Stomach smooth muscle (tissue), 2 donors: ENCODE measurements at regions not wholly inside any gene's neighbourhood (a gene's known extent, or its start where the extent isn't known, plus 50 kb on each side); places are given as distances from the start of the nearest gene placed in this dataset.

Experiments
- H3K27ac ChIP-seq: one replicate; pipeline ENCODE4 v1.7.0; 2013; ENCODE audit warnings: mild to moderate bottlenecking, low read length, inconsistent platforms
- H3K27me3 ChIP-seq, 2 donors: one replicate each; pipeline ENCODE4 v1.7.0; 2013; ENCODE audit warnings: low read length in 2 of 2; ENCODE audit not compliant: insufficient read depth in 2 of 2, control insufficient read depth in 1 of 2
- H3K36me3 ChIP-seq, 2 donors: one replicate each; pipeline ENCODE4 v1.7.0; 2013; ENCODE audit warnings: low read length in 2 of 2; ENCODE audit not compliant: control insufficient read depth in 2 of 2, insufficient read depth in 2 of 2
- H3K4me1 ChIP-seq: one replicate; pipeline ENCODE4 v1.7.0; 2013; ENCODE audit warnings: low read length; ENCODE audit not compliant: control insufficient read depth, insufficient read depth
- H3K4me3 ChIP-seq, 2 donors: one replicate each; pipeline ENCODE4 v1.7.0; 2013; ENCODE audit warnings: low read length in 2 of 2
- H3K9ac ChIP-seq, 2 donors: one replicate each; pipeline ENCODE4 v1.7.0; 2013; ENCODE audit warnings: low read length in 2 of 2, mild to moderate bottlenecking in 1 of 2
- H3K9me3 ChIP-seq, 2 donors: one replicate each; pipeline ENCODE4 v1.7.0; 2013; ENCODE audit warnings: low read length in 2 of 2; ENCODE audit not compliant: control insufficient read depth in 2 of 2
- donor health status: healthy.
- donor health status: Pancreatic carcinoma.

- no peaks in the 10 kb centered on the region for H3K36me3 ChIP-seq
- no peak overlapping the region for H3K27ac ChIP-seq
- H3K9me3 ChIP-seq, result no peaks in the 10 kb centered on the region
- no peaks in the 10 kb centered on the region for H3K4me1 ChIP-seq
- H3K9ac ChIP-seq, result no peak overlapping the region
- no peak overlapping the region for H3K4me3 ChIP-seq
- no peaks in the 10 kb centered on the region for H3K27me3 ChIP-seq
Observed at GRCh38 chr2:146214394-146214929, 1630.4 kb upstream of the ACVR2A start.

DNA sequence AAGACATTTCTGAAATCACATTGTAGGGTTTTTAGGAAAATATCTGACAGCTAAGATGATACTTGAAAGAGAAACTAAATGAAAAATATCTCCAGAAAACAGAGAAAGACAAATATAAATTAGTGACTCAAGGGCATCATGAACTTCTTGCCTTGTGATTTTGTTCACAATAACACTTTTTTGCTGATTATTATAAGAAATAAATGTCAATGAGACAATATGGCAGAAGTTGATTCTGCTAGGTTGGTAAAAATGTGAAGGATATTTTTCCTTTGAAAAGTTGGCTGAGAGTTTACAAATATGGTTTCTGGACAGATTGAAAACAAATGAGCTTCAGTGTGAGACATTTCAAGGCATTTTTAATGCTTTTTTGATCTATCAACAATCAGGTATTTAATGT, 1631.2 kb upstream of the ACVR2A start:
- Histone ChIP-seq H3K4me3 (no peak overlapping the region), H3K36me3 (no peaks in the 10 kb centered on the region), H3K27me3 (no peaks in the 10 kb centered on the region), H3K4me1 (no peaks in the 10 kb centered on the region), H3K27ac (no peak overlapping the region), H3K9ac (no peak overlapping the region), H3K9me3 (no peaks in the 10 kb centered on the region)

- H3K27ac ChIP-seq, result no peak overlapping the region
- H3K4me3 ChIP-seq, result no peak overlapping the region
Observed at GRCh38 chr2:146212602-146213001, 1632.2 kb upstream of the ACVR2A start.

GRCh38 chr2:146209842-146210275, 1635.0 kb upstream of the ACVR2A start:
- Histone ChIP-seq H3K9ac (no peak overlapping the region), H3K4me1 (no peaks in the 10 kb centered on the region), H3K27me3 (no peaks in the 10 kb centered on the region)

More at GRCh38 chr2:146212602-146213001, 1632.2 kb upstream of the ACVR2A start:
- Histone ChIP-seq H3K4me1 (no peaks in the 10 kb centered on the region), H3K9me3 (no peaks in the 10 kb centered on the region), H3K9ac (no peak overlapping the region), H3K27me3 (no peaks in the 10 kb centered on the region), H3K36me3 (no peaks in the 10 kb centered on the region)

DNA sequence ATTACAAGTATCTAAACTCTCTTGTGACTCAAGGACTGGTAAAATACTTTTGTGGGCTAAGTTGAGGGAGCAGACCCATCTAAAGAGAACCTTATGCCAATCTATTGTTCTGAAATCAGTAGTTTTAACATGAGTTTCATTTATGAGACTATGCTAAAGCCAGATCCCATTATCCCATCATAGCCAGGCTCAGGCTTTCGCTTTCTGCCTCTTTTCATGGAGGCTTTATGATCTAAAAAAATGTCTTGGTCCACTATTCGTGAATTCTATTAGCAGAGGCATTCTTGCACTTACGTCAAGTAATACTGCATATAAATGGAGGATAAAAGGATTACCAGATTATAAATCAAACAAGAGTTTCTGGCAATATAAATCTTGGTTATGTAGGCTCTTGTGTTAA, 1636.9 kb upstream of the ACVR2A start:
- H3K27ac ChIP-seq, result no peak overlapping the region
- no peaks in the 10 kb centered on the region for H3K27me3 ChIP-seq
- no peak overlapping the region for H3K4me3 ChIP-seq
- no peaks in the 10 kb centered on the region for H3K4me1 ChIP-seq
- H3K9ac ChIP-seq, result no peak overlapping the region
- no peaks in the 10 kb centered on the region for H3K9me3 ChIP-seq
- no peaks in the 10 kb centered on the region for H3K36me3 ChIP-seq

More at GRCh38 chr2:146209842-146210275, 1635.0 kb upstream of the ACVR2A start:
- H3K9me3 ChIP-seq, result no peaks in the 10 kb centered on the region
- no peak overlapping the region for H3K4me3 ChIP-seq
- H3K27ac ChIP-seq, result no peak overlapping the region
- no peaks in the 10 kb centered on the region for H3K36me3 ChIP-seq

DNA sequence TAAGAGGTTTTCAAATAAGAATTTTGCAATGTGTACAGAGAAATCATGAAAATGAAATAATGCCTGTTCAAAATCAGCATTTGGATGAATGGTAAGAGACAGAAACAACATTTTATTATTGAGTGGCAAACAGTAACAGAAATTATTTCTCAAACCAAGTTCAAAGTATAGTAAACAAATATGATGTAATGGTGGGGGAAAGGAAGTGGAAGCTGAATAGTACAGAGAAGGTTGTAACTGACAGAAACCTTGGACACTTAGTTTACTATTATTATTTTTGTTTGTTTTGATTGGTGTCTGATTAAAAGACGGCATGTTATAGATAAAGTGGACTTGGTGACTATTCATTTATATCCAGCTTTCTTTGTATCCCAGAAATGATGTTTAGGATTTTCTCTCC, 1637.4 kb upstream of the ACVR2A start:
- no peaks in the 10 kb centered on the region for H3K9me3 ChIP-seq
- H3K27ac ChIP-seq, result no peak overlapping the region
- H3K36me3 ChIP-seq, result no peaks in the 10 kb centered on the region
- no peak overlapping the region for H3K9ac ChIP-seq
- H3K4me3 ChIP-seq, result no peak overlapping the region
- no peaks in the 10 kb centered on the region for H3K27me3 ChIP-seq
- no peaks in the 10 kb centered on the region for H3K4me1 ChIP-seq

GRCh38 chr2:146203064-146203624, 1641.7 kb upstream of the ACVR2A start:
- no peaks in the 10 kb centered on the region for H3K9me3 ChIP-seq

DNA sequence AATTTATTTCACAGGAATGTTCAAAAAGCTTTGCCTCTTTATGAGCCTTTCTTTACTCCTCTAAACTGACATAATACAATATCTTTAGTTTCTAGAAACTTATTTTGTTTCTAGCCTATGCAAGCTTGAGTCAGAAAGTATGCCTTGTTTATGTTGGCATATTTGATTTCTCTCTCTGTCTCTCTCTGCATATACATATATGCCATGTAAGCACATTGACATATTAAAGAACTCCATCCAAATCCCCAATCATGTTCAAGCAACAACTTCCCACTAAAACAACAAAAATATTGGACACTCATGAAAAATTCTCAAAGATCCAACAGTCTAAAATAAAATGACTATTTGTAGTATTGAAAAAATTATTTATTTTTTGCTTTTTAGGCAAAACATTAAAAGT, 1651.2 kb upstream of the ACVR2A start:
- H3K36me3 ChIP-seq, result no peaks in the 10 kb centered on the region
- no peaks in the 10 kb centered on the region for H3K4me1 ChIP-seq
- no peak overlapping the region for H3K9ac ChIP-seq
- no peak overlapping the region for H3K27ac ChIP-seq
- no peaks in the 10 kb centered on the region for H3K27me3 ChIP-seq
- no peaks in the 10 kb centered on the region for H3K9me3 ChIP-seq
- no peak overlapping the region for H3K4me3 ChIP-seq

More at GRCh38 chr2:146203064-146203624, 1641.7 kb upstream of the ACVR2A start:
- H3K4me1 ChIP-seq, result no peaks in the 10 kb centered on the region
- H3K27ac ChIP-seq, result no peak overlapping the region
- no peak overlapping the region for H3K4me3 ChIP-seq
- no peaks in the 10 kb centered on the region for H3K27me3 ChIP-seq
- H3K36me3 ChIP-seq, result no peaks in the 10 kb centered on the region
- H3K9ac ChIP-seq, result no peak overlapping the region

- Histone ChIP-seq H3K27me3 (no peaks in the 10 kb centered on the region), H3K9ac (no peak overlapping the region), H3K9me3 (no peaks in the 10 kb centered on the region), H3K36me3 (no peaks in the 10 kb centered on the region), H3K4me3 (no peak overlapping the region), H3K4me1 (no peaks in the 10 kb centered on the region), H3K27ac (no peak overlapping the region)
Observed at GRCh38 chr2:146189541-146189940, 1655.3 kb upstream of the ACVR2A start.

DNA sequence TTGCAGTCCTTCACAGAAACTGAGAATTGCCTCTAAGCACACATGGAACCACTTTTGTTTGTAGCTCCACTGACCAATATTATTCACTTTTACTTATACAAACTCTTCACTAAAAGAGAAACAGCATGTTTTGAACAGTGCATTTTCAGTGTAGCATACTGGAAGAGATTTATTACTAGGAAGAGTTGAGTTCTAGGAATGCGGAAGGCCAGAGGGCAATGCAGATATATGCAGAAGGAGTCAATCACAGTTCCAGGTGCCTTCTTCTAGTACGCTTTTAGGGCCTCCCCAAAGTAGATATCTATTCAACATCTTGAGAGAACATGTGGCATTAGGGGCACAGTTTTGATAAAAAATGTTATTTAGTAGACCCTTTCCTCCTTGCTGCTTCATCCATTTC, 1654.0 kb upstream of the ZEB2 start:
- H3K27ac ChIP-seq, result no peak overlapping the region
- H3K9me3 ChIP-seq, result no peaks in the 10 kb centered on the region
- H3K4me1 ChIP-seq, result no peaks in the 10 kb centered on the region

GRCh38 chr2:146161256-146161882, 1641.5 kb upstream of the ZEB2 start:
- H3K27me3 ChIP-seq, result no peaks in the 10 kb centered on the region
- H3K9ac ChIP-seq, result no peak overlapping the region
- no peak overlapping the region for H3K27ac ChIP-seq
- H3K9me3 ChIP-seq, result no peaks in the 10 kb centered on the region
- no peaks in the 10 kb centered on the region for H3K4me1 ChIP-seq
- H3K36me3 ChIP-seq, result no peaks in the 10 kb centered on the region
- H3K4me3 ChIP-seq, result no peak overlapping the region

More for the DNA sequence above, 1654.0 kb upstream of the ZEB2 start:
- no peak overlapping the region for H3K4me3 ChIP-seq
- no peaks in the 10 kb centered on the region for H3K36me3 ChIP-seq
- no peaks in the 10 kb centered on the region for H3K27me3 ChIP-seq
- no peak overlapping the region for H3K9ac ChIP-seq
